OCI-LY1 (cell line): ENCODE measurements at regions not wholly inside any gene's neighbourhood (a gene's known extent, or its start where the extent isn't known, plus 50 kb on each side); places are given as distances from the start of the nearest gene placed in this dataset.

ENCODE experiments used
- CTCF ChIP-seq: fragments of 200-600 bp; sonication (generic), shearing (Covaris generic); IDR thresholded peaks from 2 replicates; pipeline ENCODE4 v1.5.1; 2017; ENCODE audit warnings: mild to moderate bottlenecking, antibody characterized with exemption, low read length, moderate library complexity, mixed read lengths
- EZH2 ChIP-seq: fragments of 200-600 bp; sonication (generic), shearing (Covaris generic); IDR thresholded peaks from 2 replicates; pipeline ENCODE4 v1.8.0; 2017; ENCODE audit warnings: borderline replicate concordance, mixed run types, mild to moderate bottlenecking, antibody characterized with exemption, low read length, moderate library complexity, mixed read lengths

- TF ChIP-seq CTCF (no peak), EZH2 (no peak)
Measured at GRCh38 chr3:30075514-30075913, 530.9 kb upstream of the TGFBR2 start.
